CD14-positive monocyte (primary cell): ENCODE measurements at regions not wholly inside any gene's neighbourhood (a gene's known extent, or its start where the extent isn't known, plus 50 kb on each side); places are given as distances from the start of the nearest gene placed in this dataset.

ENCODE experiments used
- DNase-seq, 3 donors: peaks; one replicate each; pipeline ENCODE4 v3.0.0-alpha.2; 2011 to 2022
- H2AFZ ChIP-seq: 2 replicates; pipeline ENCODE4 v1.6.0; 2012; ENCODE audit warnings: mild to moderate bottlenecking, low read depth, low read length, inconsistent platforms; ENCODE audit not compliant: insufficient read depth, poor library complexity, severe bottlenecking
- H3K27ac ChIP-seq, 2 donors: 1 replicate in 1 of 2; 2 replicates in 1 of 2; pipeline ENCODE4 v1.5.1; 2012 to 2013; ENCODE audit warnings: low read length in 2 of 2, control low read depth in 1 of 2, inconsistent platforms in 1 of 2, low read depth in 1 of 2, mild to moderate bottlenecking in 1 of 2
- H3K27me3 ChIP-seq, 2 donors: one replicate each; pipeline versions ENCODE4 v1.6.0 to v1.6.1; 2011 to 2013; ENCODE audit warnings: low read length in 2 of 2; ENCODE audit not compliant: control insufficient read depth in 2 of 2, insufficient read depth in 2 of 2
- H3K36me3 ChIP-seq, 2 donors: replicated peaks in 1 of 2; 1 replicate in 1 of 2; 2 replicates in 1 of 2; pipeline versions ENCODE4 v1.5.1 to v1.6.1; 2012 to 2013; ENCODE audit warnings: low read length in 2 of 2, control low read depth in 1 of 2, inconsistent platforms in 1 of 2, mild to moderate bottlenecking in 1 of 2; ENCODE audit not compliant: insufficient read depth in 2 of 2, control insufficient read depth in 1 of 2
- H3K4me1 ChIP-seq, 2 donors: 1 replicate in 1 of 2; 2 replicates in 1 of 2; pipeline versions ENCODE4 v1.5.1 to v1.6.1; 2012 to 2013; ENCODE audit warnings: low read length in 2 of 2, control low read depth in 1 of 2, inconsistent platforms in 1 of 2, mild to moderate bottlenecking in 1 of 2, moderate library complexity in 1 of 2; ENCODE audit not compliant: insufficient read depth in 2 of 2, control insufficient read depth in 1 of 2
- H3K4me2 ChIP-seq: replicated peaks from 2 replicates; pipeline ENCODE3; 2012; ENCODE audit warnings: low read length, moderate library complexity, mild to moderate bottlenecking; ENCODE audit not compliant: poor library complexity, severe bottlenecking; ENCODE audit errors: extremely low read depth
- H3K4me3 ChIP-seq, 3 experiments: fragments of 200-600 bp in 1 of 3; sonication (generic) in 1 of 3; replicated peaks in 1 of 3; 1 replicate in 2 of 3; 2 replicates in 1 of 3; pipeline ENCODE4 v1.5.1; 2011 to 2013; ENCODE audit warnings: low read length in 3 of 3, mild to moderate bottlenecking in 3 of 3, control low read depth in 2 of 3, low read depth in 2 of 3, inconsistent platforms in 1 of 3, moderate library complexity in 1 of 3
- H3K79me2 ChIP-seq: 2 replicates; pipeline ENCODE4 v1.6.0; 2012; ENCODE audit warnings: mild to moderate bottlenecking, control low read depth, inconsistent platforms, low read length, moderate library complexity; ENCODE audit not compliant: insufficient read depth
- H3K9ac ChIP-seq: 2 replicates; pipeline ENCODE4 v1.6.0; 2017; ENCODE audit warnings: low read length, mild to moderate bottlenecking; ENCODE audit not compliant: insufficient read depth, poor library complexity, severe bottlenecking
- H3K9me3 ChIP-seq, 2 donors: replicated peaks in 1 of 2; 1 replicate in 1 of 2; 2 replicates in 1 of 2; pipeline versions ENCODE4 v1.5.1 to v1.6.1; 2012 to 2013; ENCODE audit warnings: low read length in 2 of 2, control low read depth in 1 of 2; ENCODE audit not compliant: control insufficient read depth in 1 of 2, insufficient read depth in 1 of 2
- H4K20me1 ChIP-seq: 2 replicates; pipeline ENCODE4 v1.6.0; 2012; ENCODE audit warnings: mild to moderate bottlenecking, low read length, control low read depth, moderate library complexity; ENCODE audit not compliant: insufficient read depth
- H3K27ac Mint-ChIP-seq, 7 donors: one replicate each; pipeline ENCODE4 v1.8.0; 2020; ENCODE audit warnings: mild to moderate bottlenecking in 7 of 7, mixed read lengths in 7 of 7, moderate library complexity in 6 of 7, inconsistent platforms in 2 of 7
- H3K27me3 Mint-ChIP-seq, 3 donors: one replicate each; pipeline ENCODE4 v1.8.0; 2021 to 2022; ENCODE audit warnings: low read depth in 3 of 3, mild to moderate bottlenecking in 3 of 3, mixed read lengths in 3 of 3, moderate library complexity in 3 of 3, inconsistent platforms in 1 of 3
- H3K36me3 Mint-ChIP-seq, 2 donors: one replicate each; pipeline ENCODE4 v1.8.0; 2020; ENCODE audit warnings: mixed read lengths in 2 of 2, inconsistent platforms in 1 of 2, mild to moderate bottlenecking in 1 of 2
- H3K4me1 Mint-ChIP-seq: one replicate; pipeline ENCODE4 v1.8.0; 2020; ENCODE audit warnings: mild to moderate bottlenecking, mixed read lengths
- H3K4me3 Mint-ChIP-seq, 2 donors: one replicate each; pipeline ENCODE4 v1.8.0; 2020; ENCODE audit warnings: mild to moderate bottlenecking in 2 of 2, mixed read lengths in 2 of 2, moderate library complexity in 1 of 2
- H3K9me3 Mint-ChIP-seq, 7 donors: one replicate each; pipeline ENCODE4 v1.8.0; 2020 to 2022; ENCODE audit warnings: mixed read lengths in 7 of 7, mild to moderate bottlenecking in 6 of 7, moderate library complexity in 6 of 7, inconsistent platforms in 2 of 7
- CTCF ChIP-seq: fragments of 200-600 bp; IDR thresholded peaks from one replicate; pipeline ENCODE4 v1.8.0; 2022; ENCODE audit warnings: antibody characterized with exemption, mild to moderate bottlenecking
- WGBS: methylation state at CpG from one replicate; pipeline ENCODE4 v1.1.5; 2013; ENCODE audit warnings: missing lambda C conversion rate; ENCODE audit not compliant: insufficient coverage; 5-methylcytosine and 5-hydroxymethylcytosine counted together
- intact Hi-C, 2 donors: fragments of 100-400 bp; cut with micrococcal nuclease; formaldehyde crosslinking; loops; one replicate each; pipeline versions ENCODE4 v1.15.0 to v1.15.1; 2023

GRCh38 chr5:14054965-14055963, 87.9 kb upstream of the TRIO start:
- H3K36me3 Mint-ChIP-seq: no peaks in the 10 kb centered on the region
- Histone ChIP-seq H3K27me3 (no peaks in the 10 kb centered on the region), H3K4me1 (no peaks in the 10 kb centered on the region), H3K79me2 (no peaks in the 10 kb centered on the region), H3K27ac (no peak overlapping the region), H3K4me2 (no peak overlapping the region), H3K9me3 (no peaks in the 10 kb centered on the region), H3K9ac (no peak overlapping the region), H3K36me3 (no peaks in the 10 kb centered on the region), H4K20me1 (no peaks in the 10 kb centered on the region), H2AFZ (no peak overlapping the region), H3K4me3 (no peak overlapping the region)
- peaks cover 0 to 3% (median 0%) of the 10 kb centered on the region in 7 donors for H3K9me3 Mint-ChIP-seq
- no peak for DNase-seq
- no peaks in the 10 kb centered on the region for H3K4me1 Mint-ChIP-seq
- peaks cover 4 to 5% (median 4%) of the 10 kb centered on the region in 3 donors for H3K27me3 Mint-ChIP-seq
- no peak for TF ChIP-seq CTCF
- intact Hi-C loops: no loop called here
- no peak overlapping the region for H3K4me3 Mint-ChIP-seq
- WGBS: 94% methylated on average over 5 of the region's 9 CpGs
- H3K27ac Mint-ChIP-seq: no peak overlapping the region

GRCh38 chr5:14054111-14054854, 88.9 kb upstream of the TRIO start:
- H3K79me2 ChIP-seq: no peaks in the 10 kb centered on the region
- H3K36me3 ChIP-seq: no peaks in the 10 kb centered on the region
- H3K9me3 ChIP-seq: no peaks in the 10 kb centered on the region
- DNase-seq: no peak
- no peak overlapping the region for H3K4me3 ChIP-seq
- no peaks in the 10 kb centered on the region for H4K20me1 ChIP-seq
- no peak overlapping the region for H2AFZ ChIP-seq
- Mint-ChIP-seq H3K9me3 (peaks cover 0 to 6% (median 0%) of the 10 kb centered on the region in 7 donors), H3K4me1 (no peaks in the 10 kb centered on the region), H3K27ac (no peak overlapping the region), H3K36me3 (no peaks in the 10 kb centered on the region), H3K4me3 (no peak overlapping the region), H3K27me3 (peaks cover 4 to 8% (median 5%) of the 10 kb centered on the region in 3 donors)
- no peaks in the 10 kb centered on the region for H3K27me3 ChIP-seq
- intact Hi-C loops: no loop called here
- H3K9ac ChIP-seq: no peak overlapping the region
- no peaks in the 10 kb centered on the region for H3K4me1 ChIP-seq
- no peak overlapping the region for H3K27ac ChIP-seq
- WGBS: no CpG with 5 or more reads among the region's 9 CpGs
- TF ChIP-seq CTCF: no peak
- H3K4me2 ChIP-seq: no peak overlapping the region
